ENCODE measurements at regions not wholly inside any gene's neighbourhood (a gene's known extent, or its start where the extent isn't known, plus 50 kb on each side); places are given as distances from the start of the nearest gene placed in this dataset.

GRCh38 chr2:15874321-15874720, 66.0 kb upstream of the MYCN start:
- TF ChIP-seq CTCF (IDR thresholded peaks at IDR 0.05; ENCODE audit: insufficient read depth, low read length) = no peak
- no peak for TF ChIP-seq REST (IDR thresholded peaks at IDR 0.05; ENCODE audit: insufficient replicate concordance, low read depth)
- TF ChIP-seq POLR2AphosphoS5 (IDR thresholded peaks at IDR 0.05; ENCODE audit: low read depth) = no peak
- TF ChIP-seq SPI1 (IDR thresholded peaks at IDR 0.05; ENCODE audit: borderline replicate concordance, low read depth) = no peak

All from HL-60 (cell line).